SH-SY5Y (cell line): ENCODE measurements at regions not wholly inside any gene's neighbourhood (a gene's known extent, or its start where the extent isn't known, plus 50 kb on each side); places are given as distances from the start of the nearest gene placed in this dataset.

Source experiments
- GATA2 ChIP-seq: IDR thresholded peaks from 2 replicates; pipeline ENCODE4 v1.6.1; 2011; ENCODE audit warnings: mild to moderate bottlenecking, low read depth, low read length
- GATA3 ChIP-seq: IDR thresholded peaks from 2 replicates; pipeline ENCODE4 v1.6.1; 2011; ENCODE audit warnings: low read depth, mild to moderate bottlenecking, low read length, moderate library complexity

DNA sequence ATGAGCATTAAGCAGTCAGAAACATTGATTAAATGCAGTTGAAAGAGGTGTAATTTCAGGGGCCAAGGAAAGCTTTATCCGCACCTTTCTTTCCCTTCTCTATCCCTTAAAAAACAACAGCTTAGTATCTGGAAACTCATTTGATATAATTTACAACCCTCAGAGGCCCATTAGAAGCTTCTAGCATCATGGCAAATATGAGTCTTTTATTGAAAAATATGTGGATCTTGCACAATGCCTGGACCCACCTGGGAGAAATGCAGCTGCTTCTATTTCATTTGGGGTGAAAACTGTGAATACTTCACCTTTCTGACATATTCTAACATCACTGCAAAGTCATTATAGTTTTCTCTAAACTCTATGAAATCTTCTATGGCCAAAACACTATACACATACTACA, 492.2 kb upstream of the PSMD7 start:
- TF ChIP-seq GATA3 (no peak), GATA2 (no peak)

- no peak for TF ChIP-seq GATA2
- TF ChIP-seq GATA3 = no peak
These were observed 498.1 kb upstream of the PSMD7 start for GRCh38 chr16:73798471-73798870.

GRCh38 chr16:73797115-73797514, 499.5 kb upstream of the PSMD7 start:
- no peak for TF ChIP-seq GATA2
- no peak for TF ChIP-seq GATA3

DNA sequence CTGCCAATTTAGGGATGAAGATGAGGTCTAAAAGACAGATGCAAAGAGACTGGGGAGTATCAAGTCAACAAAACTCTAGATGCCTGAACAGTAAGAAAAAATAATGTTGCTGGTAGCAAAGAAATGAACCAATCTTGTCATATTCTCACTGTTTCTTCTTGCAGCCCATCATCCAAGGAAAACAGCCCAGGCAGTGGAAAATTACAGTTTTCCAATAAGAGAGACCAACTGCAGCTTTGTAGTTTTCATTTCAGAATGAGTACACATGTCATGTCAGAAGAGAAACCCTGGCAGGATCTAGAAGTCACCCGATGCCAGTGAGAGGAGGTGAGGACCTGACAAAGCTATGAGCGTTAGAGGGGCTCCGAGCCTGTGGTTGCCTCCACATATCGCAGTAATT, 500.4 kb upstream of the PSMD7 start:
- TF ChIP-seq GATA3 = no peak

- TF ChIP-seq GATA2 = no peak
- no peak for TF ChIP-seq GATA3
These were observed 501.6 kb upstream of the PSMD7 start for GRCh38 chr16:73794994-73795393.

DNA sequence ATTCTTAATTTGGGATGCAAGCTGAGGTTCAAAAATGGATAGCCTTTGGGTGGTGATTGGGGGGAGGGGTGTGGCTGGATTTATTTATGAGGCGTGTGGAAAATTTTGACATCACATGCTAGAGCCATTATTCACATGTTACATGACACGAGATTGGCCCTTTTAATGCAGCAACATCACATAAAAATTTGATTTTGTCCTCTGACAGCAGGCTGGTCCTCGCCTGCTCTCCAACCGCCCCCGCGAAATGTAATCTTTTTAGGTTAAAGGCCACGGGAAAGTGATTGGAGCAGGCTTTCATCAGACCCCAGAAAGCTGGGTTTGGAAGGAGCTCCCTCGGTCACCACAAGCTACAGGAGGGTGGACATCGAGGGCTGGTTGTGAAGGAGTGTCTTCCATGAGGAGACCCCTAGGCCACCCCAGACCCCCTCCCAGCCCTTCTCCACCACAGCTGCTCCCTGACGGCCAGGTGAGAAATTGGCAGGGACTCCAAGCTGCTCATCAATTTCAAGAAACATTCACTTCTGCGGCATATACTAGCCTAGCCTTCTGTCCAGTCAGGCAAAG, 502.7 kb upstream of the PSMD7 start:
- no peak for TF ChIP-seq GATA2
- no peak for TF ChIP-seq GATA3

- TF ChIP-seq GATA2 = no peak
These were observed 503.4 kb upstream of the PSMD7 start for GRCh38 chr16:73793260-73793659.

- TF ChIP-seq GATA3 = peak; percentile 52; the same call in 1 of the 2 replicates
- TF ChIP-seq GATA2 = peak; percentile 61; the same call in 1 of the 2 replicates
These were observed 504.2 kb upstream of the PSMD7 start for GRCh38 chr16:73792199-73793020.

DNA sequence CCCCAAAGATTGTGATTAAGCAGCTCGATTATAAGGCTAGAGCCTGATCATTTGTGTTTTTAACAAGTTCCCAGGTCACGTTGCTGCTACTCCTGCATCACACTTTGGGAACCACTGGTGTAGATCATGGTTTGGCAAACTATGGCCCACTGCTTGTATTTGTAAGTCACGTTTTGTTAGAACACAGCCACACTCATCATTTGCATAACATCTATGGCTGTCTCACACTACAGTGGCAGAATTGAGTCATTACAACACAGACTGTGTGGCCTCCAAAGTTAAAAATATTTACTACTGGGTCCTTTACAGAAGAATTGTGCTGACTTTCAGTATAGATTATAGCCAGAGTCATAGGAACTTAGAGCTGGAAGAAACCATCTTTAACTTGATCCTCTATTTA, 515.3 kb upstream of the PSMD7 start:
- no peak for TF ChIP-seq GATA2
- TF ChIP-seq GATA3 = no peak

- TF ChIP-seq GATA3 (no peak), GATA2 (no peak)
These were observed 517.7 kb upstream of the PSMD7 start for GRCh38 chr16:73778887-73779286.

GRCh38 chr16:73775841-73776388, 520.7 kb upstream of the PSMD7 start:
- TF ChIP-seq GATA3 (no peak), GATA2 (no peak)

GRCh38 chr16:73771196-73772064, 525.2 kb upstream of the PSMD7 start:
- TF ChIP-seq GATA2 (no peak), GATA3 (no peak)

DNA sequence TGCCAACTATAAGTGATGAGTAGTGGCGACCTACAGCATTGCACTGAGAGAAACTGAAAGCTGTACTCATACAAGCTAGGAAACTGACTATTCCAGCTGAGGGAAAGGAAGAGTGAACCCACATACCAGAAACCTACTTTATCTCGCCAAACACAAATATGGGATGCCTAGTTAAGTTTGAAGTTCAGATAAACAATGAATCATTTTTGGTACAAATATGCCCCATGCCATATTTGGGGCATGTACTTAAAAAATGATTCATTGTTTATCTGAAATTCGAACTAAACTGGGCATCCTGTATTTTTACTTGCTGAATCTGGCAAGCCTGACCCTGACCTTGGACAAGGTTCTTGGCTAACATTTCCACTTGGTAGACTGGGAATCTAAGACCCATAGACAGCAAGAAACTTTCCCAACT, 527.8 kb upstream of the PSMD7 start:
- no peak for TF ChIP-seq GATA3
- no peak for TF ChIP-seq GATA2

- no peak for TF ChIP-seq GATA3
- no peak for TF ChIP-seq GATA2
These were observed 532.3 kb upstream of the PSMD7 start for GRCh38 chr16:73764321-73764720.
